ENCODE measurements at regions not wholly inside any gene's neighbourhood (a gene's known extent, or its start where the extent isn't known, plus 50 kb on each side); places are given as distances from the start of the nearest gene placed in this dataset.

- TF ChIP-seq IKZF4 (CRISPR knock-in tag; IDR thresholded peaks at IDR 0.05; ENCODE audit: borderline replicate concordance, low read depth, not compliant biosample characterization) (no peak), ZBTB43 (CRISPR knock-in tag; conservative IDR thresholded peaks at IDR 0.05) (no peak), ZNF747 (CRISPR knock-in tag; IDR thresholded peaks at IDR 0.05; ENCODE audit: borderline replicate concordance) (no peak), POLR2A (IDR thresholded peaks at IDR 0.05; ENCODE audit: insufficient read depth in 1 of 2, low read depth in 2 of 2, low read length in 2 of 2) (no peak), ZNF207 (IDR thresholded peaks at IDR 0.05; ENCODE audit: borderline replicate concordance) (no peak), SIN3A (IDR thresholded peaks at IDR 0.05; ENCODE audit: borderline replicate concordance, low read depth, low read length) (no peak), ZMYM2 (CRISPR knock-in tag; IDR thresholded peaks at IDR 0.05) (no peak), MYNN (CRISPR knock-in tag; IDR thresholded peaks at IDR 0.05; ENCODE audit: low read depth) (no peak), MAFK (conservative IDR thresholded peaks at IDR 0.05 in 1 of 2, IDR thresholded peaks at IDR 0.05 in 1 of 2; ENCODE audit: low read length in 2 of 2) (no peak), SUZ12 (IDR thresholded peaks at IDR 0.05; ENCODE audit: low read depth, low read length) (no peak)
Measured at GRCh38 chr5:56463944-56464571, 230.9 kb upstream of the ANKRD55 start.

All from HepG2 (cell line).